ENCODE measurements at regions not wholly inside any gene's neighbourhood (a gene's known extent, or its start where the extent isn't known, plus 50 kb on each side); places are given as distances from the start of the nearest gene placed in this dataset.

DNA sequence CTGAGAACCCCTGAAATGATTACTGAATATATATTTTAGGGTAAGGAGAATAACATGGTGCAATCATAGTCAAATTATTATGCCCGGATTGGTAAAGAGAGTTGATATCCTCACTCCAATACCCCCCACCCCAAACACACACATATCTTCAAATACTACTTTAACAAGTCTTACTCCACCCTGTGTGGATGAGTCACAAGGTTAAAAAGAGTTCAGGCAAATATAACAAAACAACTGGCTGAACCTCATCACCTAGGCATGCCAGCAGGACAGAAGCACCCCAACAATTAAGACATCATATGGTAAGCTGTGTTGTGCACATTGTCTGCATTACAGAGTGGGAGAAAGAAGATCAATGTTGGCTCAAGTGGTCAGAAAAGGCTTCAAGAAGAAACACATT is 857.4 kb downstream of the TDRD15 start:
- ChIA-PET CTCF (no interaction called here), POLR2A (no interaction called here)
- DNase-seq (ENCODE audit: low read depth, low spot score), result no peak
- no peak overlapping the region for H3K4me3 ChIP-seq (ENCODE audit: low read depth, low read length)
- TF ChIP-seq, protein P1, sequence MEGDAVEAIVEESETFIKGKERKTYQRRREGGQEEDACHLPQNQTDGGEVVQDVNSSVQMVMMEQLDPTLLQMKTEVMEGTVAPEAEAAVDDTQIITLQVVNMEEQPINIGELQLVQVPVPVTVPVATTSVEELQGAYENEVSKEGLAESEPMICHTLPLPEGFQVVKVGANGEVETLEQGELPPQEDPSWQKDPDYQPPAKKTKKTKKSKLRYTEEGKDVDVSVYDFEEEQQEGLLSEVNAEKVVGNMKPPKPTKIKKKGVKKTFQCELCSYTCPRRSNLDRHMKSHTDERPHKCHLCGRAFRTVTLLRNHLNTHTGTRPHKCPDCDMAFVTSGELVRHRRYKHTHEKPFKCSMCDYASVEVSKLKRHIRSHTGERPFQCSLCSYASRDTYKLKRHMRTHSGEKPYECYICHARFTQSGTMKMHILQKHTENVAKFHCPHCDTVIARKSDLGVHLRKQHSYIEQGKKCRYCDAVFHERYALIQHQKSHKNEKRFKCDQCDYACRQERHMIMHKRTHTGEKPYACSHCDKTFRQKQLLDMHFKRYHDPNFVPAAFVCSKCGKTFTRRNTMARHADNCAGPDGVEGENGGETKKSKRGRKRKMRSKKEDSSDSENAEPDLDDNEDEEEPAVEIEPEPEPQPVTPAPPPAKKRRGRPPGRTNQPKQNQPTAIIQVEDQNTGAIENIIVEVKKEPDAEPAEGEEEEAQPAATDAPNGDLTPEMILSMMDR (IDR thresholded peaks at IDR 0.05; ENCODE audit: insufficient read depth, low read length, missing control alignments), result no peak

DNA sequence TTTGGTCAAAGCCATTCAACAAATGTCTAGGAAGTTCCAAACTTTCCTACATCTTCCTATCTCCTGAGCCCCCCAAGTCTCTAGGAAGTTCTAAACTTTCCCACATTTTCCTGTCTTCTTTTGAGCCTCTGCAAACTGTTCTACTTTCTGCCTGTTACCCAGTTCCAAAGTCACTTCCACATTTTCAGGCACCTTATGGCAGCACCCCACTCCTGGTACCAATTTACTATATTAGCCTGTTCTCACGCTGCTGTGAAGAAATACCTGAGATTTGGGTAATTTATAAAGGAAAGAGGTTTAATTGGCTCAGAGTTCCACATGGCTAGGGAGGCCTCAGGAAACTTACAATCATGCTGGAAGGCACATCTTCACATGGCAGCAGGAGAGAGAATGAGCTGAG is 869.2 kb downstream of the TDRD15 start:
- CTCF ChIA-PET, result no interaction called here

DNA sequence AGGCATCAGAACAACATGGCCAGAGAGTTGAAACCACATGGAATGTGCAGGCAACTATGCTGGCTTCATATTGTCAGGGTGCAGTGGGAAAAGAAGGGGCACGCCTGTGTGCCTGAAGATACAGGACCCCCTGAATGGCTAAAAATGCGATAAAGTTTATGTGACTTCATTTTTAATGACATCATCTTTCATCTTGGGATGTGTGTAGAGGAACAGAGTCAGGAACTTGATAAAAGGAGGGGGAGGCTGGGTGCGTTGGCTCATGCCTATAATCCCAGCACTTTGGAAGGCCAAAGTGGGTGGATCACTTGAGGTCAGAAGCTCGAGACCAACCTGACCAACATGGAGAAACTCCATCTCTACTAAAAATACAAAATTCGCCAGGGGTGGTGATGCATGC is 872.6 kb downstream of the TDRD15 start:
- CTCF ChIA-PET, result no interaction called here
- H3K4me3 ChIP-seq (ENCODE audit: low read depth, low read length), result no peak overlapping the region
- no peak for DNase-seq (ENCODE audit: low read depth, low spot score)
- TF ChIP-seq, protein P1 (IDR thresholded peaks at IDR 0.05; ENCODE audit: insufficient read depth, low read length, missing control alignments), result no peak
- POLR2A ChIA-PET, result no interaction called here

More for the DNA sequence above, 869.2 kb downstream of the TDRD15 start:
- TF ChIP-seq, protein P1 (IDR thresholded peaks at IDR 0.05; ENCODE audit: insufficient read depth, low read length, missing control alignments), result no peak
- DNase-seq (ENCODE audit: low read depth, low spot score), result no peak
- no peak overlapping the region for H3K4me3 ChIP-seq (ENCODE audit: low read depth, low read length)
- POLR2A ChIA-PET, result no interaction called here

DNA sequence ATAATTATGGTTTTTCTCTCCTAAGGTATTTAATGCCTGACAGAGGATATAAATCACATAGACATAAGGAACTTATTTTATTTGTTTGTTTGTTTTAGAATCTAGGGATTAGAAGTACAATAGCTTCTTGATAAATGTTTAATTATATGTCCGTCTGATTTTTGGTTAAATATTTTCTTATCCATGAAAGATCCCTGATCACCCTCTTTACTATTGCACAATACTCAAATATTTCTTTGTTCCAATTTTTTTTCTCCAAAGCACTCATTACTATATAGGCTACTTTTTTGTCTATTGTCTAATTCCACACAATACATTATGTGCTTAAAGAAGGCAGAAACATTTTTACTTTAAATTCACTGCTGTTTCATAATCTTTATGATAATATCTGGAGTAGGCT is 875.8 kb downstream of the TDRD15 start:
- H3K4me3 ChIP-seq (ENCODE audit: low read depth, low read length), result no peak overlapping the region
- POLR2A ChIA-PET, result no interaction called here
- DNase-seq (ENCODE audit: low read depth, low spot score), result no peak
- CTCF ChIA-PET, result no interaction called here
- TF ChIP-seq, protein P1 (IDR thresholded peaks at IDR 0.05; ENCODE audit: insufficient read depth, low read length, missing control alignments), result no peak

DNA sequence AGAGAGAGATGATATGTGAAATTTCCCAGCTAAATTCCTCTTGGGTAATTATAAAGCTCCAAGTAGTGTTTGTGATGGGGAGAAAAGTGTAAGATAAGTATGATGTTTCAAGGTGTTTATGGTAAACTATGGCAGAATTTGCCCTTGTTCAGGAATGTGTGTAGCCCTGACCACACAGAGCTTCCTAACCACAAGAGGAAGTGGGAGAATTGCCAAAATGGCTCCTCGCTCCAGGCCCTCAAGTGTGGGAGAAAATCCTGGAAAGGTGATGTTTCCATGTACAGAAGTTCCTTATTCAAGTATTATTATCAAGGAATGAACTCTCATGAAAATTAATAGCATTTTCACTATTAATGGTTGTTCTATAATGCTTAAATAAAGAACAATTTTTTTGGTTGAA is 878.3 kb downstream of the TDRD15 start:
- POLR2A ChIA-PET, result no interaction called here
- DNase-seq (ENCODE audit: low read depth, low spot score), result no peak
- H3K4me3 ChIP-seq (ENCODE audit: low read depth, low read length), result no peak overlapping the region
- TF ChIP-seq, protein P1 (IDR thresholded peaks at IDR 0.05; ENCODE audit: insufficient read depth, low read length, missing control alignments), result no peak
- CTCF ChIA-PET, result no interaction called here

DNA sequence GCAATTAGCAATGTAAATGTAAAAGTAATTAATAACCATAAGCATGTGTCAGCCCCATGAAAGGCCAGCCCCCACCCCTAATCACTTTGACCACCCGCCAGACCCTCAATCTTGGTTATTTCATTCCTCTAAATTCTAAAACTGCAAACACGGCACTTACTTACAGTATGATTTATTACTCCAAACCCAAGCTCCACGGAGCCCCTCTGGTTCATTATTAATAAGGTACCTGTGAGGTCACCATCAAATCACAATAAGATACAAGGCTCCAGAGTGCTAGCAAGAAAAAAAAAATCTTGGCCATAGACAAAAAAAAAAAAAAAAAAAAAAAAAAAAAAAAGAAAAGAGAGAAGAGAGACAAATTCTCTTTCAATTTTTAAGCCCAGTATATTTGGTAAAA is 879.5 kb downstream of the TDRD15 start:
- no peak for DNase-seq (ENCODE audit: low read depth, low spot score)
- H3K4me3 ChIP-seq (ENCODE audit: low read depth, low read length), result no peak overlapping the region
- CTCF ChIA-PET, result no interaction called here
- POLR2A ChIA-PET, result no interaction called here
- TF ChIP-seq, protein P1 (IDR thresholded peaks at IDR 0.05; ENCODE audit: insufficient read depth, low read length, missing control alignments), result no peak

Data from AG04449 (cell line).